GM21619 (cell line): ENCODE measurements at regions not wholly inside any gene's neighbourhood (a gene's known extent, or its start where the extent isn't known, plus 50 kb on each side); places are given as distances from the start of the nearest gene placed in this dataset.
"Not testable (repeated sequence)": the region's sequence is repeated elsewhere in the genome, so short reads cannot be mapped to it uniquely, and the experiment has no call there.

Experiments used
- ATAC-seq: cut with Tn5 transposase; IDR thresholded peaks from one replicate; pipeline ENCODE4 v1.9.1; 2021; ENCODE audit not compliant: unreplicated experiment

GRCh38 chr15:59904450-59905135 is 99.5 kb upstream of the FOXB1 start:
- no peak for ATAC-seq

DNA sequence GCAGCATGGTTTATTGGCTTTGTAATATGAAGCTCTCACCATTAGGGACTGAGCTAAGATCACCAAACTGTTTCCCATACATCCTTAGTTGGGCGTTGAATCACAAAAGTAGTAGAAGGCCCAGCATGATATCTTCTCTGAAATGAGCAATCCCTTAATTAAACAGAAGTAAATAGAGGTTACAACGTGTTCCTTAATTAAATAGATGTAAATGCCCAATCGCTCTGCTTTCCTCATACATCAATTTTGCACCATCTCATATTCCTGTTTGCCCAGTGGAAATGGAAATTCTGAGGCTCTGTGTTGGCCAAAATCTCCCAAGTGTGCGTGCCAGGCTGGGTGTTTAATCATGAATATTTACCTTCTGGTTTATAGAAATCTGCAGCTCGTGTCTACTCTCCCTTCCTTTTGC is 107.4 kb upstream of the FOXB1 start:
- ATAC-seq = no peak

- no peak for ATAC-seq
Observed at GRCh38 chr15:59894835-59895234, 109.3 kb upstream of the FOXB1 start.

DNA sequence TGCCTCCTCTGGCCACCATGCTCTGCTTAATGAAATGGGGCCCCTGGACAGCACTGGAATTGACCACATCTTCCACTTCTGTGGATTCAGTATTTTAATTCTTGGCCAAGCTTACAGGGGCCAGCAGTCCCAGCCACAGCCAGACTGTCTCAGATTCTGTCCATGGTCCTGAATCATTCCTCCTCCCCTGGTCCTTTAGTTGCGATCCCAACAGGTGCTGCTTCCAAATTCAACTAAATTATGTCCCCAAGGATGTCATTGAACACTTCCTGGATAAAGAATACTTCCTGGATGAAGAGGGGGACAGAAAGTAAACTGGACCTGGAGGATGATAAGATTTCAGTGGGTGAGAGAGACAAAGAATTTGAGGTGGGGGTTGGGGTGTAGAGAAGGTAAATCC is 111.1 kb upstream of the FOXB1 start:
- ATAC-seq = no peak

GRCh38 chr15:59887870-59888269 is 116.2 kb upstream of the FOXB1 start:
- not testable (repeated sequence) for ATAC-seq

DNA sequence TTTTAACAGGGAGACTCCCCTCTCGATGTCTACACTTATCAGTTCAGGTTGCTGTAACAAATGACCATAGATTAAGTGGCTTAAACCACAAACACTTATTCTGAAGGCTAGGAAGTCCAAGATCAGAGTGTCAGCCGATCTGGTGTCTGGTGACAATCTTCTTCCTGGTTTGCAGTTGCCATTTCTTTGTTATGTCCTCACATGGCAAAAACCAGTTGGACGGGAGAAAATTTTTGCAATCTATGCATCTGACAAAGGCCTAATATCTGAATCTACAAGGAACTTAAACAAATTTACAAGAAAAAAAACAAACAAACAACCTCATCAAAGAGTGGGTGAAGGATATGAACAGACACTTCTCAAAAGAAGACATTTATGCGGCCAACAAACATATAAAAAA is 116.9 kb upstream of the FOXB1 start:
- no peak for ATAC-seq

- ATAC-seq = no peak
Observed at GRCh38 chr15:59886441-59886840, 117.7 kb upstream of the FOXB1 start.

DNA sequence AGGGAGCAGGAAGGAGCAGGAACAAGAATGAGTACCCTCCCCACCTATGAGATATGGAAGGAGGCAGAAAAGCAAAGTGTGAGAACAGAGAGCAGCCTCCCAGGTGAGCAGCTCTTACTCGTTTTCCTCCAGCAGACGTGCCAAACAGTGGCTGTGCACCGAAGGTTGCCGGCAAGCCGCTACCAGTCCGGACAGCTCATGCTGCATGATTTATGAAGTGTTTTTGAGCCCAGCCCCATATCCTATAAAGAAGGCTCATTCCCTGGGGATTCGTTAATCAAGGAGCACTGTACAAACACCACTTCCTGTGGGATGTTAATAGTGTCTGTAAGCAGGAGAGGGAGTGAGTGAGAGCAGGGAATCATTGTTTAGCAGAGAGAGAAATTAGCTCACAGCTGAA is 118.3 kb upstream of the FOXB1 start:
- ATAC-seq = no peak

- no peak for ATAC-seq
Observed at GRCh38 chr15:59879506-59880265, 124.4 kb upstream of the FOXB1 start.

DNA sequence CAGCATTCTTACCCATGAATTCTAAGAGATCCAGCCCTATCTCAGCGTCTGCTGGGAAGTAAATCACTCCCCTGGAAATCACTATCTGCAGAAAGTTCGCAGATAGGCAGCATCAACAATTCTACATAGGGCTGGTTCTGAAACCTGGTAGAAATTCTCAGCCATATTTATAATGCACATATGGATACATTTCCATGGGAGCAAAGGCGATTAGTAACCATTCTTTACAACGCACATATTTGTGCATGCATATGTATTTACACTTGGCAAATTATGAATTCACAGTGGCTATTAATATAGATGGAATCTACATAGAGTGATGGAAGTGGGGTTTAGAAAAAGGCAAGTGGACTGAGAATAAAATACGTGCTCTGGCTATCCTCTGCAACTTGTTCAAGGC is 128.0 kb upstream of the FOXB1 start:
- no peak for ATAC-seq

GRCh38 chr15:59873644-59874272 is 130.4 kb upstream of the FOXB1 start:
- no peak for ATAC-seq

GRCh38 chr15:59867086-59867855 is 136.8 kb upstream of the FOXB1 start:
- no peak for ATAC-seq

GRCh38 chr15:59866642-59867041 is 137.5 kb upstream of the FOXB1 start:
- ATAC-seq = no peak

GRCh38 chr15:59862191-59863155 is 141.6 kb upstream of the FOXB1 start:
- no peak for ATAC-seq

DNA sequence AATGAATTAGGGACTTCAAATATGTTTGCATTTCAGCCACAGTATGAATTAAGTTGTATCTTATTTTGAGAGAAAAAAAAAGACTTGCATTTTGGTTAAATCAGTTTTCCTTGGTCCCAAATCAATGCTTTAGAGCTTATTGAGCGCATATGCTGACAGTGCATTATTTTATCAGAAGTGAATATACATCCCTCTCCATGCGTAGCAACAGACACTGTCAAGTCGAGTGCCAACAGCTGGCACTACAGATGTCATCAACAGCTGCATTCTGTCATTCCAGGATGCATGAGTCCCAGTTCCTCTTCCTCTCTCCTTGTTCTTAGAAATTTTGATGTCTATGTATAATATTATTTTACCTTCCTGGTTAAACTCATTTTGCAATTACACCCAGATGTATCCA is 156.1 kb upstream of the FOXB1 start:
- no peak for ATAC-seq

- ATAC-seq = no peak
Observed at GRCh38 chr15:59845942-59846499, 156.9 kb upstream of the BNIP2 start.

- ATAC-seq = no peak
Observed at GRCh38 chr15:59843609-59844008, 154.5 kb upstream of the BNIP2 start.

DNA sequence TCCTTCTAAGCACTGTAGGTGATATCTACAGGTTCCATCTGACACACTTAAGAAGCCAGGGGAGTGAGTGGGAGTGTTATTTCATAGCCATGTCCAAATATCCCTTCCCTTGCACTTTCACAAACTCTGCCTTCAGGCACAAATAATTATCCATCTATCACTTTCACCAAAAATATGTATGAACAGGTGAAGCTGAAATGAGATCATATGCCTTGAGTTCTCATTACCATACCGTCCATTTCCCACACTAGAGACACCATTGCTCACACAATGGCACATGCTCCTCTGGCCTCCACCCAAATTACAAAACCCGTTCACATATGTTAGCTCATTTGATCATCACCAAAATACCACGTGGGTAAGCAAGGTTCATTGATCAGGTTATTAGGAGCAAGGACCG is 151.9 kb upstream of the BNIP2 start:
- no peak for ATAC-seq

DNA sequence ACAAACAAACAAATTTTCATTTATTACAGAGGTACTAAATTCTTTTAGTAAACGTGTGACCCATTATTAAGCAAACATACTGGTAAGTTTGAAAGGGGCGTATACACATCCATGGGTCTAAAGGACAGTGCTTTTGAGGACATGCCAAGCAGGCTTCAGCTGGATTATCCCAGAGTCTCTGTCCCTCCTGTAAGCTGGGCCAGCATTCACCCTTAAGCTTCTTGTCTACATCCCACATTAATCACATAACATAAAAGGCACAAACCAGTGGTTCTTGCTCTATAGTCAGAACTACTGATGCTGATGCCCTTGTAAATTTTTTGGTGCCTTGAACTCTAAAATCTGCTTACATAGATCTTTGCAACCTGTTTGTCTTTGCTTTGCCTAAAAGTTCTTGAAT is 150.8 kb upstream of the BNIP2 start:
- ATAC-seq = no peak

GRCh38 chr15:59838900-59839299 is 149.8 kb upstream of the BNIP2 start:
- ATAC-seq = no peak
